OCI-LY7 (cell line): ENCODE measurements at regions not wholly inside any gene's neighbourhood (a gene's known extent, or its start where the extent isn't known, plus 50 kb on each side); places are given as distances from the start of the nearest gene placed in this dataset.

Source experiments
- BruUV-seq: library from RNA; stranded (reverse); fragments of 400-500 nt; replicated peaks from 2 replicates; lab custom pipeline; 2021; lab: Mats Ljungman, UMichigan
- CTCF ChIA-PET: fragments of 300-600 bp; sonication (Branson Sonifier 250); formaldehyde crosslinking; loops from one replicate; lab custom pipeline; 2022; ENCODE audit warnings: antibody characterized with exemption; ENCODE audit not compliant: unreplicated experiment; lab: Charles Lee
- POLR2A ChIA-PET: fragments of 300-600 bp; sonication (Branson Sonifier 250); formaldehyde crosslinking; loops from one replicate; lab custom pipeline; 2022; ENCODE audit warnings: antibody characterized with exemption; lab: Charles Lee
- DNase-seq: peaks from one replicate; pipeline ENCODE4 v3.0.0-alpha.2; 2015; ENCODE audit warnings: low spot score
- H2AFZ ChIP-seq: fragments of 200-600 bp; sonication (generic), shearing (Covaris generic); 2 replicates; pipeline ENCODE4 v1.6.1; 2014; ENCODE audit warnings: mild to moderate bottlenecking, antibody characterized with exemption, low read length, moderate library complexity
- H3K27ac ChIP-seq: fragments of 200-600 bp; sonication (generic); 2 replicates; pipeline ENCODE4 v1.5.1; 2014; ENCODE audit warnings: mixed run types, low read depth, mild to moderate bottlenecking, moderate library complexity, low read length, inconsistent platforms; ENCODE audit not compliant: poor library complexity, severe bottlenecking
- H3K36me3 ChIP-seq: fragments of 200-600 bp; sonication (generic); 2 replicates; pipeline ENCODE4 v1.6.1; 2014; ENCODE audit warnings: mild to moderate bottlenecking, antibody characterized with exemption, low read length, moderate library complexity, mixed read lengths; ENCODE audit not compliant: insufficient read depth
- H3K4me1 ChIP-seq: fragments of 200-600 bp; sonication (generic); 2 replicates; pipeline ENCODE4 v1.5.1; 2014; ENCODE audit warnings: mild to moderate bottlenecking, low read length; ENCODE audit not compliant: insufficient read depth, poor library complexity, severe bottlenecking
- H3K4me2 ChIP-seq: fragments of 200-600 bp; sonication (generic); 2 replicates; pipeline ENCODE4 v1.6.1; 2014; ENCODE audit warnings: mild to moderate bottlenecking, low read length
- H3K4me3 ChIP-seq: fragments of 200-600 bp; sonication (generic); 2 replicates; pipeline ENCODE4 v1.5.1; 2014; ENCODE audit warnings: mild to moderate bottlenecking, low read depth, low read length; ENCODE audit not compliant: poor library complexity, severe bottlenecking
- H3K79me2 ChIP-seq: fragments of 200-600 bp; sonication (generic); 2 replicates; pipeline ENCODE4 v1.6.1; 2016; ENCODE audit warnings: low read depth, mild to moderate bottlenecking, low read length, moderate library complexity, mixed read lengths; ENCODE audit not compliant: insufficient read depth
- H3K9me2 ChIP-seq: fragments of 200-600 bp; sonication (generic); 2 replicates; pipeline ENCODE4 v1.6.1; 2016; ENCODE audit warnings: mild to moderate bottlenecking, low read length, mixed read lengths; ENCODE audit not compliant: insufficient read depth
- H3K9me3 ChIP-seq: fragments of 200-600 bp; sonication (generic); 2 replicates; pipeline ENCODE4 v1.6.1; 2014; ENCODE audit warnings: mild to moderate bottlenecking, mixed run types, low read length, mixed read lengths
- H4K20me1 ChIP-seq: fragments of 200-600 bp; sonication (generic); 2 replicates; pipeline ENCODE4 v1.6.1; 2014; ENCODE audit warnings: mild to moderate bottlenecking, antibody characterized with exemption, low read length, moderate library complexity, mixed read lengths; ENCODE audit not compliant: insufficient read depth
- EZH2phosphoT487 ChIP-seq: fragments of 200-600 bp; sonication (generic); IDR thresholded peaks from 2 replicates; pipeline ENCODE4 v1.6.1; 2018; ENCODE audit warnings: low read depth, borderline replicate concordance, mild to moderate bottlenecking, mixed run types, antibody characterized with exemption, low read length, moderate library complexity, mixed read lengths
- intact Hi-C: fragments of 100-400 bp; cut with micrococcal nuclease; formaldehyde crosslinking; loops from one replicate; pipeline ENCODE4 v1.10.0; 2022; ENCODE audit not compliant: unreplicated experiment
- TF ChIP-seq, protein P1 (sequence below): fragments of 200-600 bp; sonication (generic); conservative IDR thresholded peaks from 2 replicates; pipeline ENCODE4 v1.5.1; 2014; ENCODE audit warnings: mild to moderate bottlenecking, antibody characterized with exemption, low read length, moderate library complexity, mixed read lengths

DNA sequence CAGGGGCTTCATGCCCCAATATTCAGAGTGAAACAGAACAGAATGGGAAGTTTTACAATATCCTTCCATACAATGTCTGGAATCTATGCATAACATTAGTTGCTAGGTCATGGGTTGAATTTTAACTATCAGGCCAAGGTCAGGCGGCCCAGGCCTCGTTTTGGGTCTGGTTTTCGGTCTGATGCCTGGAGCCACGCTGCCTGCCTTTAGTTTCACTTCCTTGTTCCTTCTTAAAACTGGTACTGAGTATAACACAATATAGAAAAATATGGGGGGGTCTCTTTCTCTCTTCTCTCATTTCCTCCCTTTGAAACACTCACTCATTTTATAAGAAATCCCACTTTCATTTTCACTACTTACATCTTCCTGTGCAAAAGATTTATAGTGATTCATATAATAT, 1243.8 kb downstream of the CDY2B start:
- H3K79me2 ChIP-seq, result no peaks in the 10 kb centered on the region
- POLR2A ChIA-PET, result interaction anchor here (0.6 kb wide), 1 partner anchor 211 kb away, joined by 6 read pairs; no protein-coding TSS in a partner anchor
- H3K4me3 ChIP-seq, result peak overlapping the region; percentile 15
- BruUV-seq, result no TSS peak
- no peaks in the 10 kb centered on the region for H3K9me2 ChIP-seq
- no peaks in the 10 kb centered on the region for H4K20me1 ChIP-seq
- peak overlapping the region; percentile 45 for H3K4me2 ChIP-seq
- DNase-seq, result peak; percentile 72
- H3K4me1 ChIP-seq, result peaks cover 17% of the 10 kb centered on the region
- peak overlapping the region; percentile 94 for H2AFZ ChIP-seq
- H3K27ac ChIP-seq, result peak overlapping the region; percentile 65
- intact Hi-C loops, result no loop called here
- CTCF ChIA-PET, result no interaction called here
- H3K36me3 ChIP-seq, result no peaks in the 10 kb centered on the region
- H3K9me3 ChIP-seq, result no peaks in the 10 kb centered on the region
- TF ChIP-seq, protein P1, sequence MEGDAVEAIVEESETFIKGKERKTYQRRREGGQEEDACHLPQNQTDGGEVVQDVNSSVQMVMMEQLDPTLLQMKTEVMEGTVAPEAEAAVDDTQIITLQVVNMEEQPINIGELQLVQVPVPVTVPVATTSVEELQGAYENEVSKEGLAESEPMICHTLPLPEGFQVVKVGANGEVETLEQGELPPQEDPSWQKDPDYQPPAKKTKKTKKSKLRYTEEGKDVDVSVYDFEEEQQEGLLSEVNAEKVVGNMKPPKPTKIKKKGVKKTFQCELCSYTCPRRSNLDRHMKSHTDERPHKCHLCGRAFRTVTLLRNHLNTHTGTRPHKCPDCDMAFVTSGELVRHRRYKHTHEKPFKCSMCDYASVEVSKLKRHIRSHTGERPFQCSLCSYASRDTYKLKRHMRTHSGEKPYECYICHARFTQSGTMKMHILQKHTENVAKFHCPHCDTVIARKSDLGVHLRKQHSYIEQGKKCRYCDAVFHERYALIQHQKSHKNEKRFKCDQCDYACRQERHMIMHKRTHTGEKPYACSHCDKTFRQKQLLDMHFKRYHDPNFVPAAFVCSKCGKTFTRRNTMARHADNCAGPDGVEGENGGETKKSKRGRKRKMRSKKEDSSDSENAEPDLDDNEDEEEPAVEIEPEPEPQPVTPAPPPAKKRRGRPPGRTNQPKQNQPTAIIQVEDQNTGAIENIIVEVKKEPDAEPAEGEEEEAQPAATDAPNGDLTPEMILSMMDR, result no peak
- no peak for TF ChIP-seq EZH2phosphoT487

DNA sequence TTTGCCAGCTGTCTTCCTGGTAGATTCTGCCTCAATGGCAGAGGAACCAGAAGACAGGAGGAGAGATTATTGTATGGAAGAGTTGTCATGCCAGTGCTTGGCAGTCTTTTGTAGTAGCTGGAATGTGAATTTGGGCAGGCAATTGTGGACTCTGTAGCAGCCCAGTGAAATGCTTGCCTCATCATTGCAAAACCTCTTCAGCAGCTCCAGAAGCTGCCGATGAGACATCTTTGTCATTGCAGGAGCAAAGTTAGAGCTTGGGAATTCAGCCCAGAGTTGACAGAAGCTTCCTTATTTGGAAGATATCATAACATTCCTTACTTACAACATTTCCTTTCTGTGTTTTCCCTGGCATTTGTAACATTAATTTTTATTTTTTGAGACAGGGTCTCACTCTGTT, 1250.9 kb downstream of the CDY2B start:
- Histone ChIP-seq H4K20me1 (no peaks in the 10 kb centered on the region), H3K36me3 (no peaks in the 10 kb centered on the region), H3K9me2 (no peaks in the 10 kb centered on the region), H3K27ac (no peak overlapping the region), H3K9me3 (no peaks in the 10 kb centered on the region), H3K4me2 (no peak overlapping the region), H3K4me1 (no peaks in the 10 kb centered on the region), H3K4me3 (no peak overlapping the region), H3K79me2 (no peaks in the 10 kb centered on the region), H2AFZ (no peak overlapping the region)
- intact Hi-C loops, result no loop called here
- BruUV-seq, result no TSS peak
- ChIA-PET CTCF (no interaction called here), POLR2A (no interaction called here)
- no peak for DNase-seq
- TF ChIP-seq EZH2phosphoT487, result no peak
- TF ChIP-seq, protein P1, result no peak

DNA sequence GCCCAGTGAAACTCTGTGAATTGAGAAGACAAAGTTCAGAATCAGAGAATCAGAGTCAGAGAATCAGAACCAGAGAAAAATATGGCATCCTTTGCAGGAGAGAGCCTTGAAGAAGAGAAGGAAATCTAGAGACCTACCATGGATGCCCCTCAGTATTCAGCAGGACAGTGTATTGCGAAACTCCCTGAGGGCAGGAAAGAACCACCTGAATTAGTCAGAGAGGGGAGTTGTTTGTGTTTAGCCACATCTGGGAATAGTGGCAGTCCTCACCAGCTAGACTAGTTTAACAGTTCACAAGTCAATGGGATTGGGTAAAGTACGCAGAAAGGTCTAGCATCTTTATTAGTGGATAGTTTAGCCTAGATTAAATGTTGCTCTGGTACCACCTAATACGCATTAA, 1252.9 kb downstream of the CDY2B start:
- ChIA-PET CTCF (no interaction called here), POLR2A (no interaction called here)
- H3K4me3 ChIP-seq, result no peak overlapping the region
- H3K79me2 ChIP-seq, result no peaks in the 10 kb centered on the region
- no peak overlapping the region for H2AFZ ChIP-seq
- BruUV-seq, result no TSS peak
- H3K27ac ChIP-seq, result no peak overlapping the region
- no peaks in the 10 kb centered on the region for H4K20me1 ChIP-seq
- H3K9me3 ChIP-seq, result no peaks in the 10 kb centered on the region
- no peak overlapping the region for H3K4me2 ChIP-seq
- DNase-seq, result no peak
- H3K36me3 ChIP-seq, result no peaks in the 10 kb centered on the region
- TF ChIP-seq, protein P1, result no peak
- no peak for TF ChIP-seq EZH2phosphoT487
- H3K9me2 ChIP-seq, result no peaks in the 10 kb centered on the region
- no peaks in the 10 kb centered on the region for H3K4me1 ChIP-seq
- intact Hi-C loops, result no loop called here
